Psoas muscle (tissue), 7 donors: ENCODE measurements at regions not wholly inside any gene's neighbourhood (a gene's known extent, or its start where the extent isn't known, plus 50 kb on each side); places are given as distances from the start of the nearest gene placed in this dataset.

Source experiments
- ATAC-seq, 4 donors: fragments of 200-7000 bp; cut with Tn5 transposase; one replicate each; pipeline ENCODE4 v1.9.1; 2020; ENCODE audit warnings: moderate library complexity in 3 of 4, mild to moderate bottlenecking in 2 of 4
- DNase-seq, 2 donors: peaks; one replicate each; pipeline ENCODE4 v3.0.0-alpha.2; 2020
- H3K27ac ChIP-seq: fragments of 200-600 bp; one replicate; pipeline ENCODE4 v1.8.0; 2022
- H3K27me3 ChIP-seq, 3 donors: fragments of 200-600 bp in 1 of 3; one replicate each; pipeline versions ENCODE4 v1.6.1 to v1.8.0; 2013 to 2022; ENCODE audit warnings: low read length in 2 of 3, mild to moderate bottlenecking in 2 of 3, moderate library complexity in 1 of 3; ENCODE audit not compliant: insufficient read depth in 3 of 3
- H3K36me3 ChIP-seq, 2 donors: fragments of 200-600 bp in 1 of 2; one replicate each; pipeline versions ENCODE4 v1.6.1 to v1.8.0; 2013 to 2022; ENCODE audit warnings: low read depth in 1 of 2, mild to moderate bottlenecking in 1 of 2, moderate library complexity in 1 of 2; ENCODE audit not compliant: insufficient read depth in 1 of 2
- H3K4me1 ChIP-seq: fragments of 200-600 bp; one replicate; pipeline ENCODE4 v1.8.0; 2022
- H3K4me3 ChIP-seq: fragments of 200-600 bp; one replicate; pipeline ENCODE4 v1.8.0; 2022; ENCODE audit warnings: mild to moderate bottlenecking
- H3K9me3 ChIP-seq: fragments of 200-600 bp; one replicate; pipeline ENCODE4 v1.8.0; 2022
- CTCF ChIP-seq: fragments of 200-600 bp; IDR thresholded peaks from one replicate; pipeline ENCODE4 v1.8.0; 2022; ENCODE audit warnings: antibody characterized with exemption
- WGBS, 3 donors: extraction: QIAGEN DNeasy Blood & Tissue Kit; methylation state at CpG; one replicate each; pipeline versions ENCODE4 v1.1.6 to v1.1.7; 2013; 5-methylcytosine and 5-hydroxymethylcytosine counted together
- intact Hi-C, 2 donors: fragments of 100-400 bp; cut with DNase I; formaldehyde crosslinking; loops; one replicate each; pipeline versions ENCODE4 v1.11.0 to v1.14.2; 2022
- donor health status: healthy with polysubstance abuse.
- donor health status: DM: no; HTN: no; CAD: no; lungs with moderate emphysema.
- donor health status: Bipolar disorder and iron deficiency.
- donor health status: healthy.
- donor health status: DM: yes; HTN: yes; CAD: no.
- donor health status: DM: no; HTN: no; CAD: no.
- donor health status: DM: yes; HTN: yes; CAD: no.

GRCh38 chr12:105451798-105452197, 121.3 kb downstream of the C12orf75 start:
- no peak for TF ChIP-seq CTCF
- Histone ChIP-seq H3K4me1 (peaks cover 3% of the 10 kb centered on the region), H3K27ac (no peak overlapping the region), H3K9me3 (no peaks in the 10 kb centered on the region), H3K36me3 (no peaks in the 10 kb centered on the region), H3K4me3 (no peak overlapping the region), H3K27me3 (no peaks in the 10 kb centered on the region)
- ATAC-seq (no peak), DNase-seq (no peak)
- intact Hi-C loops, result no loop called here
- WGBS, 3 donors, result 59 to 92% (median 69%) methylated on average over 4 of the region's 4 CpGs

GRCh38 chr12:105453316-105453715, 122.8 kb downstream of the C12orf75 start:
- Histone ChIP-seq H3K9me3 (no peaks in the 10 kb centered on the region), H3K36me3 (no peaks in the 10 kb centered on the region), H3K4me1 (peaks cover 12% of the 10 kb centered on the region), H3K4me3 (no peak overlapping the region), H3K27me3 (no peaks in the 10 kb centered on the region), H3K27ac (no peak overlapping the region)
- WGBS, 3 donors, result 70 to 88% (median 81%) methylated on average over 1 of the region's 1 CpG
- intact Hi-C loops, result no loop called here
- no peak for DNase-seq
- ATAC-seq, result no peak
- no peak for TF ChIP-seq CTCF

GRCh38 chr12:105454688-105455087, 124.2 kb downstream of the C12orf75 start:
- peaks cover 6% of the 10 kb centered on the region for H3K9me3 ChIP-seq
- TF ChIP-seq CTCF, result no peak
- no peak overlapping the region for H3K4me3 ChIP-seq
- intact Hi-C loops, result no loop called here
- ATAC-seq (peak in 1 of 4 donors; percentile 60), DNase-seq (no peak)
- no peak overlapping the region for H3K27ac ChIP-seq
- H3K27me3 ChIP-seq, result no peaks in the 10 kb centered on the region
- no peaks in the 10 kb centered on the region for H3K36me3 ChIP-seq
- 66 to 84% (median 77%) methylated on average over 4 of the region's 4 CpGs for WGBS, 3 donors
- peaks cover 12% of the 10 kb centered on the region for H3K4me1 ChIP-seq

DNA sequence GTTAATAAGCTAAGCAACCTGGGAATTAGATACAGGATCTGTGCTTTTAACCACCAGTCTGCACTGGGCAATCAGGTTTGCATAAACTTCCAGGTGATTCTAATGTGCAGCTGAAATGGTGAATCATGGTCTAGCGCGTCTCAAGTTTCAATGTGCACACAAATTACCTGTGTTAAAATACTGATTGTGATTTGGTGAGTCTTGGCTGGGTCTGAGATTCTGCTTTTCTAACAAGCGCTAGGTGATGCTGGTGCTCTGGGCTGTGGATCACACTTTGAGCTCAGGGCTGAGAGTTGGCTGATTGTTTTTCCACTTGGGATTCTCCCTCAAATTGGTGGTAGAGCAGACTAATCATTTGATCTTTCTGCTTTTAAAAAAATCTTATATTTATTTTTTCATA, 124.8 kb downstream of the C12orf75 start:
- no peak overlapping the region for H3K4me3 ChIP-seq
- intact Hi-C loops, result no loop called here
- peaks cover 12% of the 10 kb centered on the region for H3K4me1 ChIP-seq
- H3K9me3 ChIP-seq, result peaks cover 6% of the 10 kb centered on the region
- DNase-seq (no peak), ATAC-seq (no peak)
- no peaks in the 10 kb centered on the region for H3K27me3 ChIP-seq
- H3K36me3 ChIP-seq, result no peaks in the 10 kb centered on the region
- no peak for TF ChIP-seq CTCF
- WGBS, 3 donors, result 94 to 99% (median 95%) methylated on average over 3 of the region's 3 CpGs
- no peak overlapping the region for H3K27ac ChIP-seq

DNA sequence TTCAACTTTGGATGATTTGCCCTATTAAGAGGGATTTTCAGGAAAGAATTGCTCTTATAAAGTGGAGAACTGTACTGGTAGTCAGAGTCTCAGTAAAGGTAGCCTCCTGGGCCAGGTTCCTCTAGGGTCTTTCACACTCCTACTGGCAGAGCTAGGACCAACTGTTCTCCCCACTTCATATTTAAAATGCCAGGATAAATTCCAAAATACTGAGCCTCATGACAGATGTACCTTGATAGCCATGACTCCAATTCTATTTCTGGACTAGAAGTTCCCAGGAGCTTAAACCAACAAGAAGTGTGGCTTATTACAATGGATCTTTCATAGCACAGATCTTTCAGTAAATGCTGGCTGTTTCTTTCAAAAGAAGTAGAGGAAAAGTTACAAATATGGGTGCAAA, 126.5 kb downstream of the C12orf75 start:
- H3K4me3 ChIP-seq, result peak overlapping the region; percentile 9
- ATAC-seq (peak; percentile 87 to 93 (median 88)), DNase-seq (no peak)
- no peak for TF ChIP-seq CTCF
- intact Hi-C loops, result no loop called here
- H3K4me1 ChIP-seq, result peaks cover 12% of the 10 kb centered on the region
- H3K27ac ChIP-seq, result peak overlapping the region; percentile 54
- H3K9me3 ChIP-seq, result peaks cover 6% of the 10 kb centered on the region
- H3K27me3 ChIP-seq, result no peaks in the 10 kb centered on the region
- H3K36me3 ChIP-seq, result no peaks in the 10 kb centered on the region
